Right atrium auricular region (tissue), 2 donors: ENCODE measurements at regions not wholly inside any gene's neighbourhood (a gene's known extent, or its start where the extent isn't known, plus 50 kb on each side); places are given as distances from the start of the nearest gene placed in this dataset.

Experiments used
- DNase-seq: peaks from one replicate; pipeline ENCODE4 v3.0.0-alpha.2; 2019; ENCODE audit warnings: low spot score
- H3K27ac ChIP-seq, 2 donors: fragments of 200-600 bp; sonication (generic); 1 replicate in 1 of 2; 2 replicates in 1 of 2; pipeline ENCODE4 v1.5.1; 2016 to 2019
- H3K27me3 ChIP-seq, 2 donors: fragments of 200-600 bp; sonication (generic); one replicate each; pipeline versions ENCODE4 v1.5.1 to v1.6.0; 2017 to 2019
- H3K36me3 ChIP-seq: fragments of 200-600 bp; sonication (generic); one replicate; pipeline ENCODE4 v1.5.1; 2016
- H3K4me1 ChIP-seq, 2 donors: fragments of 200-600 bp; sonication (generic); one replicate each; pipeline versions ENCODE4 v1.5.1 to v1.6.0; 2017 to 2019
- H3K4me3 ChIP-seq, 2 donors: fragments of 200-600 bp; sonication (generic); 1 replicate in 1 of 2; 2 replicates in 1 of 2; pipeline ENCODE4 v1.5.1; 2017 to 2019; ENCODE audit warnings: mild to moderate bottlenecking in 1 of 2, moderate library complexity in 1 of 2
- H3K9me3 ChIP-seq, 2 donors: fragments of 200-600 bp; sonication (generic); one replicate each; pipeline ENCODE4 v1.5.1; 2019
- TF ChIP-seq, protein P1 (sequence below), 2 donors: fragments of 200-600 bp; sonication (generic); IDR thresholded peaks; one replicate each; pipeline ENCODE4 v1.5.1; 2019; ENCODE audit warnings: antibody characterized with exemption in 2 of 2

DNA sequence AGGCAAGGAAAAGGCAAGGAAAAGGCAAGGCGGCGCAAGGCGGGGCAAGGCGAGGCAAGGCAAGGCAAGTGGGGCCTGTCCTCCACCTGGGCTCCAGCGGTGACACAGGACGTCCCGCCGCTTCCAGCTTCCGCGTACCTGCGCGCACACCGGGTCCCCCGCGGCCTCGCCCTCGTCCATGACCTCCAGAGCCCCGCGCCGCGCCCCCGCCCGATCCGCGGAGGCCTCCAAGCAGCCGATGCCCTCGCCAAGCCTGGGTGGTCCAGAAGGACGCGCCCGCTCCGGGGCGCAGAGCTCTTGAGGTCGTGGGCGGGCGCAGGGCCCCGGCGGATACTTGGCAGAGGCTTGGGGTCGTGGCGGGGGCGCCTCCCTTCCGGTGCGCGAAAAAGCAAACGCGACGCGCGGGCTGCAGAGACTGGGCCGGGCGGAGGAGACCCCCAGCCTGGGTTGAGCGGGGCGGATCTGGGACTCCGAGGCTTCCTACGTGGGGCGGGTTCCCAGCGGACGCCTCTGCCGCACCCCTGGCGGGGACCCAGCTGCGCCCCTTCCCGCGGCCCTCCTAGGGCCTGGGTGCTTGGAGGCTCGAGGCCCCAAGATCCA is 60.8 kb upstream of the EIF5 start:
- Histone ChIP-seq H3K4me3 (peak overlapping the region; percentile 23 to 48), H3K36me3 (no peaks in the 10 kb centered on the region), H3K9me3 (peaks cover 0 to 6% of the 10 kb centered on the region in 2 donors), H3K4me1 (peaks cover 0 to 16% of the 10 kb centered on the region in 2 donors), H3K27me3 (peaks cover 8 to 17% of the 10 kb centered on the region in 2 donors), H3K27ac (no peak overlapping the region)
- DNase-seq = no peak
- TF ChIP-seq, protein P1, sequence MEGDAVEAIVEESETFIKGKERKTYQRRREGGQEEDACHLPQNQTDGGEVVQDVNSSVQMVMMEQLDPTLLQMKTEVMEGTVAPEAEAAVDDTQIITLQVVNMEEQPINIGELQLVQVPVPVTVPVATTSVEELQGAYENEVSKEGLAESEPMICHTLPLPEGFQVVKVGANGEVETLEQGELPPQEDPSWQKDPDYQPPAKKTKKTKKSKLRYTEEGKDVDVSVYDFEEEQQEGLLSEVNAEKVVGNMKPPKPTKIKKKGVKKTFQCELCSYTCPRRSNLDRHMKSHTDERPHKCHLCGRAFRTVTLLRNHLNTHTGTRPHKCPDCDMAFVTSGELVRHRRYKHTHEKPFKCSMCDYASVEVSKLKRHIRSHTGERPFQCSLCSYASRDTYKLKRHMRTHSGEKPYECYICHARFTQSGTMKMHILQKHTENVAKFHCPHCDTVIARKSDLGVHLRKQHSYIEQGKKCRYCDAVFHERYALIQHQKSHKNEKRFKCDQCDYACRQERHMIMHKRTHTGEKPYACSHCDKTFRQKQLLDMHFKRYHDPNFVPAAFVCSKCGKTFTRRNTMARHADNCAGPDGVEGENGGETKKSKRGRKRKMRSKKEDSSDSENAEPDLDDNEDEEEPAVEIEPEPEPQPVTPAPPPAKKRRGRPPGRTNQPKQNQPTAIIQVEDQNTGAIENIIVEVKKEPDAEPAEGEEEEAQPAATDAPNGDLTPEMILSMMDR (IDR thresholded peaks at IDR 0.05) = no peak

DNA sequence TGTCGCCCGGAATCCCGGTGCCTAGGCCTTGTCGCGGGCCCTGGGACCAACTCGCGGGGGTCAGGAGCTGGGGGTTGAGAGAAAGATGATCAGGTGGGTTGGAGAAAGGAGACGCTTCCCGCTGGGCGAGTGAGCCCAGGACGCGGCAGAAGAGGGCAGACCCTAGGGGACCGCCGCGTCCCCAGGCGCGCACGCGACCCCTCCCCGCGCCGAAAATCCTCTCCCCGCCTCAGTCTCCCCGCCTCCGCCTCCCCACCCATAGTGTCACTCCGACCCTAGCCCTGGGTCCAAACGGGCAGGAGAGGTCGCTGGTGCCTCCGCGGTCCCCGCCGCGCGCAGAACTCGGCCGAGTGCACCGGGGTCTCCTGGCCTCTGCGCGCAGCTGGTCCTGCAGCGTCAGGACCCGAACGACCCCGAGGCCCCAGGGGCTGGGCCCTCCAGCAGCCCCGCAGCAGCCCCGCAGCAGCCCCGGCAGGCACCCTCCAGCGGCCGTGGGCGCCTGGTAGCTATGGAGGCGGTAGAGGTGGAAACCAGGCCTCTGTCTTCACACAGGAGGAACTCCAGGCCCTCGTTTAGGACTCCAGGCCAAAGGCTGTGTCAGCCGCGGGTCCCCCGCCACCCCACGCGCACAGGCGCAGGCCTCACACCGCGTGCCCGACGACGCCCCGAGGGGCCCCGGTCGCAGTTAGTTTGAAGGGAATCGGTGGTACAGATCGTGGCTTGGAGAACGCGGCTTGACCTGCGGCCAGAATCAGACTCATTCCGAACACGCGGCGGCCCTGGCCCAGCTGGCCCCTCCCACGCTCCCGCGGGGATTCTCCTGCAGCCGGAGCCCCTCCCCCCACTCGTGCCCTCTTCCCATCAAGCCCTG is 60.1 kb upstream of the EIF5 start:
- Histone ChIP-seq H3K9me3 (peaks cover 0 to 6% of the 10 kb centered on the region in 2 donors), H3K36me3 (no peaks in the 10 kb centered on the region), H3K4me1 (peaks cover 0 to 21% of the 10 kb centered on the region in 2 donors), H3K27me3 (peaks cover 8 to 17% of the 10 kb centered on the region in 2 donors), H3K27ac (no peak overlapping the region), H3K4me3 (peak overlapping the region in 1 of 2 donors; percentile 48)
- DNase-seq = no peak
- TF ChIP-seq, protein P1 (IDR thresholded peaks at IDR 0.05) = no peak

DNA sequence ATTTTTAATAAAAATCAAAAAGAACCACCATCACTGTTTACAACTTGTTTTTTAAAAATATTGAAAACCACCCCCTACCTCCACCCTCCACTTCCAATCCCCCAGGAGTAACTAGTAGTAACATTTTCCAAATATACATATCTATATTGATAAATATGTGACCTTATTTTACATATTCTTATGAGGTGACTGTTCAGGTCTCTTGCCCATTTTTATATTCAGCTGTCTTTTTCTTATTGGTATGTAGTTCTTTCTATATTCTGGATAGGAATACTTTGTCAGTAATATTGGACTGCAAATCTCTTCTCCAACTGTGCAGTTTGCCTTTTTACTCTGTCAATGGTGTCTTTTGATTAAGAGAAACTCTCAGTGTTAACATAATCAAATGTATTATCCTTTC is 59.0 kb upstream of the EIF5 start:
- peaks cover 8 to 17% of the 10 kb centered on the region in 2 donors for H3K27me3 ChIP-seq
- no peak for DNase-seq
- no peaks in the 10 kb centered on the region for H3K36me3 ChIP-seq
- TF ChIP-seq, protein P1 (IDR thresholded peaks at IDR 0.05) = no peak
- peaks cover 0 to 22% of the 10 kb centered on the region in 2 donors for H3K4me1 ChIP-seq
- no peak overlapping the region for H3K27ac ChIP-seq
- no peak overlapping the region for H3K4me3 ChIP-seq
- H3K9me3 ChIP-seq = peaks cover 0 to 6% of the 10 kb centered on the region in 2 donors

DNA sequence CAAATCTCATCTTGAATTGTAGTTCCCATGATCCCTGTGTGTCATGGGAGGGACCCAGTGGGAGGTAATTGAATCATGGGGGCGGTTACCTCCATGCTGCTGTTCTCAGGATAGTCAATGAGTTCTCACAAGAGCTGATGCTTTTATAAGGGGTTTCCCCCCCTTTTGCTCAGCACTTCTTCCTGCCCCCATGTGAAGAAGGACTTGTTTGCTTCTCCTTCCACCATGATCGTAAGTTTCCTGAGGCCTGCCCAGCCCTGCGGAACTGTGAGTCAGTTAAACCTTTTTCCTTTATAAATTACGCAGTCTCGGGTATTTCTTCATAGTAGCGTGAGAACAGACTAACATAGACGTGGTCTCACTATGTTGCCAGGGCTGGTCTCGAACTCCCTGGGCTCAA is 56.1 kb upstream of the EIF5 start:
- peaks cover 8 to 17% of the 10 kb centered on the region in 2 donors for H3K27me3 ChIP-seq
- TF ChIP-seq, protein P1 (IDR thresholded peaks at IDR 0.05) = no peak

DNA sequence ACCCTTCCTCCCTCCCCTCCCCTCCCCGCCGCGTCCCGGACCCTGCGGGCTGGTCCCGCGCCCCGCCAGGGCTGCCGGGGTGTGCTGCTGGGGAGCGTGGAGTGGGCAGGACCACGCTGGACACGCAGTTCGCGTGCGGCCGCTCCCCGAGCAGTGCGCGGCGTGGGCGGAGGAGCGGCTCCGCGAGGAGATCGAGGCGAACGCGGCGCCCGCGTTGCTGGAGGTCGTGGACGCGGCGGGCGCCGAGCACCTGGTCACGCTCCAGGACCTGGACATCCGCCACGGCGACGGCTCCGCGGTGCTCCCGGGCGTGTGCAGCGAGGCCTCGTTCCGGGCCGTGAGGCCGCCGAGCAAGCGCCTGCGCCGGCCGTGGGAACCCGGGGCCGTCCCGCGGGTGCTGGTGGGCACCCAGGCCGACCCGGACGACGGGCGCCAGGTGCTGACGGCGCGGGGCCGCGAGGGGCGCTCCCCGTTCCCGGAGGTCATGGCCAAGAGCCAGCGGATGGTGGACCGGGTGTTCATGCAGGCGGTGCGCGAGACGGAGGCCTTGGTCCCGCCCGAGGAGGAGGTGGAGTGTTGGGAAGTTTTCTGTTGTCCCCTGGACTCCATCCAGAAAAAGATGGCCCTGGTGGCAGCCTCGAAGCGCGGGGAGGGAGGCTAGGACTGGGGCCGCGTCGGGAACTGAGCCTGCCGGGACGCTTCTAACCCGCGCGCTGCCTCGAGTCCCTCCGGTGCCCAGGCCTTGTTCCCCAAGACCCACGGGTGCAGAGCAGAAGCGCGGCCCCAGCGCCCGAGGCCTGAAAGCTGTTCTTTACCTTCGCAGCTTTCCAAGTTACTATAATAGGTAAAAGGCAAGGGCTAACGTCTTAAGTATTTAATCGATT is 54.7 kb upstream of the EIF5 start:
- TF ChIP-seq, protein P1 (IDR thresholded peaks at IDR 0.05) = no peak
- Histone ChIP-seq H3K27me3 (peaks cover under 1 to 14% of the 10 kb centered on the region in 2 donors), H3K4me3 (peak overlapping the region in 1 of 2 donors; percentile 46), H3K36me3 (no peaks in the 10 kb centered on the region), H3K27ac (peak overlapping the region in 1 of 2 donors; percentile 4), H3K4me1 (peaks cover 0 to 8% of the 10 kb centered on the region in 2 donors), H3K9me3 (peaks cover 0 to 6% of the 10 kb centered on the region in 2 donors)
- DNase-seq = peak; percentile 44

More for the DNA sequence above, 56.1 kb upstream of the EIF5 start:
- DNase-seq = no peak
- peaks cover 0 to 22% of the 10 kb centered on the region in 2 donors for H3K4me1 ChIP-seq
- peaks cover 0 to 6% of the 10 kb centered on the region in 2 donors for H3K9me3 ChIP-seq
- H3K4me3 ChIP-seq = no peak overlapping the region
- no peaks in the 10 kb centered on the region for H3K36me3 ChIP-seq
- H3K27ac ChIP-seq = no peak overlapping the region
